ENCODE measurements at regions not wholly inside any gene's neighbourhood (a gene's known extent, or its start where the extent isn't known, plus 50 kb on each side); places are given as distances from the start of the nearest gene placed in this dataset.
"Not testable (repeated sequence)": the region's sequence is repeated elsewhere in the genome, so short reads cannot be mapped to it uniquely, and the experiment has no call there.

DNA sequence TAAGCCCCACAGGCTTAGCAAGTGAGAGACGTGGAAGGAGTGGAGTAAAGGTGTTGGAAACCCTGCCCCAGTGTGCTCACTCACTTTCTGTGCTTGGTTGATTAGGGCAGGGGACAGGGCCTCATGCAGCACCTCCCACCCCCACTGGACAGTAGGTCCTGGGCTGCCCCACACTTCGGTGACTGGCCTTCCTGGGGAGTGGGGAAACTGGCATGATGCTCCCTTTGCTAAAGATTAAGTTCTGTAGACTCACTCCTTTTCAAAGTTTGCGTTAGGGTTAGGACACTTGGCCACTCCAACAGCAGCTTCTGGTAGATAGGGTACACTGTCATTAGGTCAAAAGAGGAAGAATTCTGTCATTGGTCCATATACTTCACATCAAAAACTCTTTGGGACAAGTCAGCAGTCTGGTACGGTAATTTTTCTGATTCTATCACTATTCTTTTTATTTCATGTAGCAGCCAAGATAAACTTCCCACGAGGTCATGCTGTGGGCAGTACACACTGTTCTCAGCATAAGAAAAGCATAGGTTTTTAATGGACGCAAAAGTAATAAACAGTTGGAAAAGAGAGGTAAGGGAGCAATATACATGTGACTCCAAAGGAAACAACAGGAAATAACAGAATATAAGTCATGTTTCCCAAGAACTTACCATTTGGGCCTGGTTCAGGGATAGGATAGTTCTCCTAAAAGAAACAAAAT, 106.6 kb upstream of the TERB2 start:
- not testable (repeated sequence) for DNase-seq (ENCODE audit: low read depth in 2 of 2)

DNA sequence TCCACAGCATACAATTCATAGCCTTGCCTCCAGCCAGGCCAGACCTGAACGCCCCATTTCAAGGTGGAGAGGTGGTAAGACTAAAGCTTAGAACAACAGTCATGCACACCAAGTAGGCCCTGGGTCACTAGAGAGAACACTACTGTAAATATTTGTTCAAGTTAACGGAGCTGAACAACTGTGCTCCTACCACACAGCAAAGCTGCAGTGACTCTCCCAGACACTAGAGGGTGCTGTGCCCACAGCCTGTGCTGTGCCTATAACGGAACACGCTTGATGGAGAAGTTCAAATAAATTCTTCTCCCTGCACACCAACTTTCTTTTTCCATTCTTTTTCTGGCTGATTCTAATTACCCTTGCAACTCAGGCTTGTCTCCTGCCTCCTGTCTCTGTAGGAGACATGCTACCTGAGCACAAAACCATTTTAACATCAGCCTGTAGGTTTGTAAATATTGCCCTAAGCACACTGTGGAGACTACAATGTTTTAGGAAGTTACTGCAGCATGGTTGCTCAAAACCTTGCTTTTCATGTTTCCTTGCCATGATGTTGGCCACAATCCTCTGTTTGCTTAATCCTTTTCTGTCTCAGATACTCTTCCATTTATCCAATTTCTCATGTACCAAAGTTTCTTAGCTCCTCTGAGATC, 103.1 kb upstream of the TERB2 start:
- peak; percentile 10 to 41 for DNase-seq (ENCODE audit: low read depth in 2 of 2)

DNA sequence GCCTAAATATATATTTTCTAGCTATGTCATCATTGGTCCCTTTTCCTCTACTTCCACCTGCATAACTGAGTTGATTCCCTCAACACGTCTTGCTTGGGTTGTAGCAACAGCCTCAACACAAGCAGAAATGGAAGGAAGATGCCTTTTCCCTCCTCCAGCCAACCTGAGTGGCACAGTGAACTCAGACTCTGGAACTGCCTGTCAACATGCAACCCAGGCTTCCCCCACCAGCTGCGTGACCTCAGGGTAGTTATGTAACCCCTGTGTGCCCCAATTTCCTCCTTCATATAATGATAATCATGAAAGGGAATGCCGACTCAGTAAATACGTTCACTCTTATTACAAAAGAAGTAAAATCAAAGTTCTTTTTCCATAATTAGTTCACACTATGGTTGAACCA, 101.8 kb upstream of the TERB2 start:
- DNase-seq (ENCODE audit: low read depth in 2 of 2) = not testable (repeated sequence)

DNA sequence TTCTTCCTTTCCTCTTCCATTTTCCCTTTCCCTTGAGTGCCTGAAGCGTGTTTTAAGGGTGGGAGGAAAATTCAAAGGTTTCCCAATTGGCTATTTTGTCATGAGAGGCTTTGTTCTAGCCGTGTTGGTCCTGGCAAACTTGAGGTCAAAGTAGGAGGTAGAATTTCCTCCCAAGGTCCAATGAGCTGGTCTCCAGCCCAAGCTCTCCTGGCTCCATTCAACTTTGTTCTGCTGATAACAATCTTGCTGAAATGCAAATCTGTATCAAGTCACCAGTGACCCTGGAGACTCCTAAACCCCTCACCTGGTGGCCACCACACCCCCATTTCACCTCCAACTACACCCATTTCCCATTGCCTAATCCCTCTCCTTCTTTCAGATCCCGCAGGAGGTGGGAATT, 100.2 kb upstream of the TERB2 start:
- not testable (repeated sequence) for DNase-seq (ENCODE audit: low read depth in 2 of 2)

DNA sequence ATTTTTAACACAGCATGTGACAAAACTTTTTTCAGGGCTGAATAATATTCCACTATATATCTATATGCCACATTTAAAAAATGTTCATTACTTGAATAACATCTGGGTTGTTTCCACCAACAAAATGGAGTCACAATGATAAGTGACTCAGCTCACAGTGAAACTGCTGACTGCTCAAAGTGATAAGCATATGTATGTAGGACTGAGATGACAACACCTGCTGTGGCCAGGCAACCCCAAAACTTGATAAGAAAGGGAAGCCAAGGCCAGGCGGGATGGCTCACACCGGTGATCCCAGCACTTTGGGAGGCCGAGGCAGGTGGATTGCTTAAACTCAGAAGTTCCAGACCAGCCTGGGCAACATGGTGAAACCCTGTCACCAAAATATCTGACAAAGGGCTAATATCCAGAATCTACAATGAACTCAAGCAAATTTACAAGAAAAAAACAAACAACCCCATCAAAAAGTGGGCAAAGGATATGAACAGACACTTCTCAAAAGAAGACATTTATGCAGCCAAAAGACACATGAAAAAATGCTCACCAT, 99.2 kb upstream of the TERB2 start:
- not testable (repeated sequence) for DNase-seq (ENCODE audit: low read depth in 2 of 2)

DNA sequence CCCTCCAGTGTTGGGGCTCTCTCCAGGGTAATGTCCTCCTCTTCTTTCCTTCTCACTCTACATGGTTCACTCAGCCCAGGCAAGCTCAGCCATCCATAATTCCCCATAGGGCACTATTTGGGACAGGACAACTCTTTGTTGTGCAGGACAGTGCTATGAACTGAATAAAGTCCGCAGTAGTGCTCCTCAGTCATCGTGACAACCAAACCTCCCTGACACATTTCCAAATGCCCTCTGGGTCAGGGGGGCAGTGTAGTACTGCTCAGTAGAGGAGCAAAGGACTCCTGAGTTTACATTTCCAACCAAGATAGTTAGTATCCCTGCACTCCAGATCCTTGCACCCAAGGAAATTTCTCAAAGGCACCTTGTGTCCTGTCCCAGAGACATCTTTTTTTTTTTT, 97.4 kb upstream of the TERB2 start:
- DNase-seq (ENCODE audit: low read depth in 2 of 2) = not testable (repeated sequence)

DNA sequence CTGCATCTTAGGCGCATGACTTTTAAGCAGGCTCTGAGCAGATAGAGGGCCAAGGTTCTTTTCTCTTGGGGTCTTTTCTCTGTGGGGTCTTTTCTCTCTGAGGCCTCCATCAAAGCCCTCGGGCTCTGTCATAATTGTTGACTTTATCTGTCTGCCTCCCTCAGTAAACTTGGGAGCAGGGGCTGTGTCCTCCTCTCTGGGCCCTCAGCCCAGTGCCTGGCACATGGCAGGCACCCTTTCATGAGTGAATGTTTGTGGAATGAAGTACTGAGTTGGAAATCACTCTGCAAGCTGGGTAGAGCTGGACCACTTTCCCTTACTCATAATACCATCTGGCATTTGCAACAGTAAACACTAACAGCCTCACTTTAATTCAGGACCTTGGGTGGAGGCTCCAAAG, 96.3 kb upstream of the TERB2 start:
- DNase-seq (ENCODE audit: low read depth in 2 of 2) = not testable (repeated sequence)

DNA sequence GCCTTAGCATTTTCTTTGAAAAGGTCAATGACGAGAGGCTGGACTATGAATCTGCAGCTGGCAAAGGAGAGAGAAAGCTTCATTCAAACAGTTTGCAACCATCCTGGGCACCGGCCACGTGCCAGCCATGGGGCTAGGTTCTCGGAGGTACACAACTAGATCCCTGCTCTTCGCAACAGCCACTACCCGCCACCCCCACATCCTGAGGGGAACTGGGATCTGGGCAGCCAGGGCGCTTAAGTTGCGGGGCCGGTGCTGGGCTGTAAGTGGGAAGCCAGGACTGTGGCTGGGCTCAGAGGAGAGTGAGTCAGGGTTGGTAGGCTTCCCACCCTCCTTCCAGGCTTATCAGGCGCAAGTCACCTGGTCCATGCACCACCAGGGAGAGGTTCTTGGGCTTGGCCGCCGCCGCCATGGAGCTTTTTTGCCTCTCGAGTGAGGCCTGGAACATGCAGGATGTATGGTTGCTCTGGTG, 95.0 kb upstream of the TERB2 start:
- DNase-seq (ENCODE audit: low read depth in 2 of 2) = no peak

DNA sequence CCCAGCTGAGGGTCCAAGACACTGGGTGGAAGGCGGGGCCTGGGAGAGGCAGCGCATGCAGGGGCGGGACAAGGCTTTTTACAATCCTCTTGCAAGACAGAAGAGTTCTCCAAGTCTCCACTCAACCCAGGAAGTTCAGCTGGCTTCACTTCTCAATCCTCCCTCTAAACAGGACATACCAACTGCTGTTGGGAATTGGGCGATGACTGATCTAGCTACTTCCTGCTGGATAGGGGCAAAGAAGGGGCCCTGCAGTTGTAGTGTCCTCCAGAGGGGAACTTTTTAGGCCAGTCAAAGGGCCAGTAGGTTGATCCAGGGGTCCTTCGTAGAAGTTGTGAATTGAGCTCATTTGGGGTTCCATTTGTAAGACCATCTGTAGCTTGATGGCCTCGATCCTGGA, 94.6 kb upstream of the TERB2 start:
- DNase-seq (ENCODE audit: low read depth in 2 of 2) = no peak

DNA sequence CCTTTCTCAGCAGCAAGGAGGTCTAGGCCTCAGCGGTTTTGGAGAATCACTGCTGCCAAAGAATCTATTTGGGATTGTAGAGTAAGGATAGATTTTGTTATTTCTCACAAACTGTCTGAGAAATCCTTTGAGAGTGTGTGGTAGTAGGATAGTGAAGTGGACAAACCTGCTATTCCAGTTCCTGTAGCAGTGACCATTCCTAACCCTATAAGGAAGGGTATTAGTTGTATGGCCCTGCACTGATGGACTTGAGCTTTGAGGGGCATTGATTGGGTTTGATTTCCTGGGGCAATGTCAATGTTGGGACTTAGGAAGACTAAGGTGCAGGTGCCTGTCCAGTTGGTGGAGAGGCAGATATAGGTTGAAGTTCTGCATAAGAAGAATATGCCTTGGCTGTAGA, 93.6 kb upstream of the TERB2 start:
- not testable (repeated sequence) for DNase-seq (ENCODE audit: low read depth in 2 of 2)

DNA sequence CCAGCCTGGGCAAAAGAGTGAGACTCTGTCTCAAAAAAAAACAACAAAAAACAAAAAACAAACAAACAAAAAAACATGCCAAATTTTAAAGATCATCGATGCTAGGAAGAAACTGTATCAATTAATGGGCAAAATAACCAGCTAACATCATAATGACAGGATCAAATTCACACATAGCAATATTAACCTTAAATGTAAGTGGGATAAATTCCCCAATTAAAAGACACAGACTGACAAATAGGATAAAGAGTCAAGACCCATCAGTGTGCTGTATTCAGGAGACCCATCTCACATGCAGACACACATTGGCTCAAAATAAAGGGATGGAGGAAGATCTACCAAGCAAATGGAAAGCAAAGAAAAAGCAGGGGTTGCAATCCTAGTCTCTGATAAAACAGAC, 88.4 kb upstream of the TERB2 start:
- DNase-seq (ENCODE audit: low read depth in 2 of 2) = not testable (repeated sequence)

DNA sequence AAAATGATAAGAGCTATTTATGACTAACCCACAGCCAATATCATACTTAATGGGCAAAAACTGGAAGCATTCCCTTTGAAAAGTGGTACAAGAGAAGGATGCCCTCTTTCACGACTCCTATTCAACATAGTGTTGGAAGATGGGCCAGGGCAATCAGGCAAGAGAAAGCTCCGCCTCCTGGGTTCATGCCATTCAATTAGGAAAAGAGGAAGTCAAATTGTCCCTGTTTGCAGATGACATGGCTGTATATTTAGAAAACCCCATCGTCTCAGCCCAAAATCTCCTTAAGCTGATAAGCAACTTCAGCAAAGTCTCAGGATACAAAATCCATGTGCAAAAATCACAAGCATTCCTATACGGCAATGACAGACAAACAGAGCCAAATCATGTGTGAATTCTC, 86.4 kb upstream of the TERB2 start:
- DNase-seq (ENCODE audit: low read depth in 2 of 2) = not testable (repeated sequence)

DNA sequence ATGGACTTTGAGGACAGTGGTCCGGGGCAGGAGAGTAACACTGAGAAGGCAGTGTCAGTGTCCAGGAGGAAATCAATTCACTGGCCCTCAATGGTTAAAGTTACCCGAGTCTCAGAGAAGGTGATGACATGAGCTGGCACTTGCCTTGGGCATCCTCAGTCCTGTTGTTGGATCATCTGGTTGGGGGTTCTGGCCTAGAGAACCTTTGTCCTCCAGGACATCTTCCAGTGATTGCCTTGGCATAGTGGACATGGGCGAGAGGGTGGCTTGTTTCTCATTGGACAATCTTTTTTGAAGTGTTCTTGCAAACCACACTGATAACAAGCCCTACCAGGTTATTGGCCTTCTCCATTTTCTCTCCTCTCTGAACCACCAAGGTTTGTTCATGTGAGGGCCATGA, 83.4 kb upstream of the TERB2 start:
- DNase-seq (ENCODE audit: low read depth in 2 of 2) = no peak

DNA sequence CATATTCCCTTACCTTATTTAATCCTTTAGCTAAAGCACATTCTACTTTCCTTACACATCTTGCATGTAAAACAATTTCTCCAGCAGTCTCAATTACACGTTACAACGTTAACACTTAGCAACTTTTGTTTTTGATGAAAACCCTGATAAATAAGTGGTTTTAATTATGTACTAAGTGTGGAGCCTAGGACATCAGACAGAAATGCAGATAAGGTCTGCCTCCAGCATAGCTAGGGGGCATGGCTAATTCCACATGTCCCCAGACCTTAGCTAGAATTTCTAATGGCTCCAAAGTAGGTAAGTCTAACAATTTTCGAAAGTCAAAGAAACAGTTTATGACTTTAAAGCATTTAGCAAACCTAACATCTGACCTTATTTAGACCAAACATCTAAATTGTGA, 77.4 kb upstream of the TERB2 start:
- DNase-seq (ENCODE audit: low read depth in 2 of 2) = no peak

DNA sequence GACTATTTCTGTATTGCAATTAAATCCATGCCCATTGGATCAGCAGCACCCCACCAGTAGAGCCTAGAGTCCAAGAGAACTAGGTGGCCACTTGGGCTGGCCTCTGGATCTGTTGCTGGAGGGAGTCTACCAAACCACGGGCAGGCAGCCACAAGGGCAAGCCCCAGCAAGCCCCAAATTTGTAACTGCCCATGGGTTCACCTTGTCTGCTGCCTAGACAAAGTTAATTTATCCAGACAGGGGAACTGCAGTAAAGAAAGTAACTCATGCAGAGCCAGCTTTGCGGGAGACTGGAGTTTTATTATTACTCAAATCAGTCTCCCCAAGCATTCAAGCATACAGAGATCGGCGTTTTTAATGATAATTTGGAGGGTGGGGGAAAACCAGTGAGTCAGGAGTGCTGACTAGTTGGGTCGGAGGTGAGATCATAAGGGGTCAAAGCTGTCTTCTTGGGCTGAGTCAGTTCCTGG, 74.0 kb upstream of the TERB2 start:
- DNase-seq (ENCODE audit: low read depth in 2 of 2) = no peak

DNA sequence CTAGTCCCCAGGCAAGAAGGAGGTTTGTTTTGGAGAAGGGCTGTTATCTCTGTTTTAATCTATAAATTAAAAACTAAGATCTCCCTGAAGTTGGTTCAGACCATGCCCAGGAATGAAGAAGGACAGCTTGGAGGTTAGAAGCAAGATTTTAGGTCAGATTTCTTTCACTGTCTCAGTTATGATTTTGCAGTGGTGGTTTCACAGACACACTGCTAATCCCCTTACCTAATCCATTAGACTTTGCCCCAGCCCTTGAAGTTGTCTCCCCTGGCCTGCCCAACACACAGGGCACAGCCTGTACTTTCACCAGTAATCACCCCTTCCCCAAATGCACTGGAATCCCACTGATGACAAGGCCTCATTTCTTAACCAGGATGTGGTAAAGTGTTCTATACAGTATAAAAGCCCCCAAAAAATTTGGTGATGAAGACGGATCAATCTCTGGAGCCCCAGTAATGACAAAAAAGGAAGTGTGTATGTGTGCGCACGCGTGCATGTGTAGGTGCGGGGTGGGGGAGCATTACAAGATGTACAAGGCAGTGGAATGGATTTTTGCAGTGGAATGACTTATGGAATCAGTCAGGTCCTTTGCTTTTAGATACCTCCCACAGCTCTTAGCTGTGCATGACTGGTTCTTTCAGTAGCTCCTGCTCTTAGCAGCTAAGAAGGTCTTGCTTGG, 73.1 kb upstream of the TERB2 start:
- DNase-seq (ENCODE audit: low read depth in 2 of 2) = no peak

DNA sequence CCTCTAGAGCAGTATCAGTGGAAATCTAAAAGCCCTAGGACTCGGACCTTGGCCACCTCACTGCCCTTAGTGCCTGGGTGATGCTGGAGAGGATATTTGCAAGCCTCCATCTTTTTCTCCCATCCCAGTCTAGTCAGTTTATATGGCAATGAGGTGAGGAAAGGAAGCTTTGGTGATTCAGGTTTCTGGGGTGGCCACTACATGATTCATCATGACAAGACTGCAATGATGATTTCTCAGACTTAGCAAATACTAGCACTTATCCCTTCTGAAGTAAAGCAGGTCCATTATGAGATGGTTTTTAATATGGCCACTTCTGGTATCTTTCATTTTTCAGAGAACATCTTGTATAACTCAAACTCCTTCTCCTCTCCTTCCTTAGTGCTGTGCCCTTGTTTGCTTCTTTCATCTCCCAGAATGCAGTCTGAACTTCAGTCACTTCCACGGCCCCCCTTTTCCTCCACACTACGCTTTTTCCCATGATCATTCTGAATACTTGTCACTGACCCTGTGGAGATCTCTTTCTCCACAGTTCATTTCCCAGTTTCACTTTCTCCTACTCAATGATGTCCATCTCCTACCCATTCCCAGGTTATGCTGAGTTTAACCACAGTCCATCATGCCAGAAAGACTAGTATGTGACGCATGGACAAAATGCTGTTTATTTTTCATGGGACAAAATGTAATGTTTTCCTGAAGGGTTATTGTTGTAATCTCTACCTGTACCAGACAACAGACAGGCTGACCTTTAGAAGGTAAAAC, 57.4 kb upstream of the TERB2 start:
- DNase-seq (ENCODE audit: low read depth in 2 of 2) = not testable (repeated sequence)

DNA sequence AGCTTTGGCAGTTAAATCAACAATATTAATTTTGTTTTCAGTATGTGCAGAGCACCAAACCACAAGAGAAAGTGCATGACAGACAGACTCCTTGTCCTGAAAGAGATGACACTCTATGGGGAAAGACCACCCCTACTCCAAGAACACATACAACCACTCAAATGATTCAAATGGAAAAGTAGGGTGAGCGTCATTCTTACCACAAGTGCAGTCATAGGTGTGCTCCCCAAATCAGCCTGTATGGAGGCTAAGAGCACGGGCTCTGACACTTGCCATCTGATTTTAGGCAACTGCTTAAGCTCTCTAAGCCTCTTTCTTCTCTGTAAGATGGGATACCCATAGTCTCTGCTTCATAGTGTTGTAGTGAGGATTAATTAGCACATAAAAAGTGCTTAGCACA, 56.7 kb upstream of the TERB2 start:
- not testable (repeated sequence) for DNase-seq (ENCODE audit: low read depth in 2 of 2)

DNA sequence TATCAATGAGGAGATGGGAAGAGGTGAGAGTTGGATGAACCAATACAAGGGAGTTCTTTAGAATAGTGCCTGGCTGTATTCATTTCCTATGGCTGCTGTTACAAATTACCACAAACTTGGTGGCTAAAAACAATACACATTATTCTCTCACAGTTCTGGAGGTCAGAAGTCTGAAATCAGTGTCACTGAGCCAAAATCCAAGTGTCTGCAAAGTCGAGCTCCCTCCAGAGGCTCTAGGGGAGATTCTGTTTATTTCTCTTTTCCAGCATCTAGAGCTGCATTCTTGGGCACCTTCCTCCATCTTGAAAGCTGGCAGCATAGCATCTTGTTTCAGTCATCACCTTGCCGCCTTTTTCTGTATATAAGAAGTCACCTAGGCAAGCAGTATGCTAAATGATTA, 55.7 kb upstream of the TERB2 start:
- not testable (repeated sequence) for DNase-seq (ENCODE audit: low read depth in 2 of 2)

DNA sequence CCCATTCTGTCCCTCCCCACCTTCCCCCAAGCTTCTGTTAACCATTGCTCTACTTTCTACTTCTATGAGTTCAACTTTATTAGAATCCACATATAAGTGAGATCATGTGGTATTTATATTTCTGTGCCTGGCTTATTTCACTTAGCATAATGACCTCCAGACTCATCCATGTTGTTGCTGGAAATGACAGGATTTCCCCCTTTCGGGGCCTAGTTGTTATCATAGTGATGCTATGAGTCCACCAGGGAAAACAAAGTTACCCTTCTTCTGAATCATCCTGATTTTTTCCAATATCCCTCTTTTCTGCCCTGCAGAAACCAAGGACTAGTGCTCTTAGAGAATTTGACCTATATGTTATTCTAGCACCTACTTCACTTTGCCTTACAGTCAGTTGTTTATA, 53.2 kb upstream of the TERB2 start:
- DNase-seq (ENCODE audit: low read depth in 2 of 2) = not testable (repeated sequence)

DNA sequence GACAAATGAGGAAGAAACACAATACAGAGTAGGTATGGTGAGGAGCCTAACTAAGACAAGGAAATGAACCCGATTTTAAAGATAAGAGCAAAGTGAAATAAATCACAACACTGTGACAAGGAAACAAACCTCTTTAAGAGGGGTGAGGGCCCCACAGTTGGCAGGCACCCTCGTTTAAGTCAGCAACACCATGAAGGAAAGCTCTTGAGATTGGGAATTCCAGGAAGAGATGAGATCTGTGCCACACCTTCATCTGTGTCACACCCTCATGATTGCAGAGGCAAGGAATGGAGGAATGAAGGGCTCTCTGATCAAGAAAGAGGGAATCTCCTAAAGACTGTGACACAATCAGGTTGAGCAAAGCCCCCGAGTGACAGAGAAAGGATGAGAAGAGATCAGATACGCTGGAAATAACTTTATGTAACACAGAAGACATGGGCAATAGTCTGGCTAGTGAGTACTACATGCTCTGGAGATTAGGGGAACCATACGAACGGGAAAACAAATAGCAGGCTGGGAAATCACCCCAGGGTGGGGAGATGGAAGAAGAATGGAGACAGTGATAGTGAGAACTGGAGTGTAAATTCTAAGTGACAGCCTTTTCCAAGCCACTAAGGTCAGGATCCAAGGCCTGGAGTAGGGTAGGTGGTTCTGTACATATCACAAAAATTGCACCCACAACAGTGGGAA, 51.7 kb upstream of the TERB2 start:
- DNase-seq (ENCODE audit: low read depth in 2 of 2) = not testable (repeated sequence)

Measured in stimulated activated CD8-positive, alpha-beta memory T cell treated with anti-CD3 and anti-CD28 coated beads, Interleukin-15, amount 100 ng/mL, for 4 hours (primary cell).